Loucy (cell line): ENCODE measurements at regions not wholly inside any gene's neighbourhood (a gene's known extent, or its start where the extent isn't known, plus 50 kb on each side); places are given as distances from the start of the nearest gene placed in this dataset.

Experiments
- CTCF ChIP-seq: fragments of 200-600 bp; sonication (generic); conservative IDR thresholded peaks from 2 replicates; pipeline ENCODE4 v1.5.1; 2014; ENCODE audit warnings: mild to moderate bottlenecking, antibody characterized with exemption, low read length
- EZH2phosphoT487 ChIP-seq: fragments of 200-600 bp; IDR thresholded peaks from 2 replicates; pipeline ENCODE4 v1.6.1; 2018; ENCODE audit warnings: antibody characterized with exemption, mild to moderate bottlenecking, moderate library complexity, borderline replicate concordance

DNA sequence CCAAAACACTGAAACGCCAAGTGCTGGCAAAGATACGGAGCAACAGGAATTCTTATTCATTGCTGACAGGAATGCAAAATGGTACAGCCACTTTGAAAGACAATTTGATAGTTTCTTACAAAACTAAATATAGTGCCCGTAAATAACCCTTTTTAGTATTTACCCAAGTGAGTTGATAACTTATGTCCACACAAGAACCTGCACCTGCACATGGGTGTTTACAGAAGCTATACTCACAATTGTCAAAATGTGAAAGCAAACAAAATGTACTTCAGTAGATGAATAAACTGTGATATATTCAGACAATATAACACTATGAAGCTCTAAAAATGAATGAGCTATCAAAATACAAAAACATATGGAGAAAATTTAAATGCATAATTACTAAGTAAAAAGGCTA is 86.6 kb downstream of the ATXN7L3B start:
- TF ChIP-seq CTCF (no peak), EZH2phosphoT487 (no peak)
